Large intestine (tissue), 3 donors: ENCODE measurements at regions not wholly inside any gene's neighbourhood (a gene's known extent, or its start where the extent isn't known, plus 50 kb on each side); places are given as distances from the start of the nearest gene placed in this dataset.

Experiments
- DNase-seq, 2 donors: peaks; one replicate each; pipeline versions ENCODE4 v3.0.0 to v3.0.0-alpha.2; 2013
- H3K27ac ChIP-seq: one replicate; pipeline ENCODE4 v1.5.1; 2013; ENCODE audit warnings: low read length
- H3K27me3 ChIP-seq: 2 replicates; pipeline ENCODE4 v1.6.1; 2013; ENCODE audit warnings: low read length; ENCODE audit not compliant: control insufficient read depth, insufficient read depth
- H3K36me3 ChIP-seq: 2 replicates; pipeline ENCODE4 v1.6.1; 2013; ENCODE audit warnings: low read length; ENCODE audit not compliant: control insufficient read depth, insufficient read depth
- H3K4me1 ChIP-seq: one replicate; pipeline ENCODE4 v1.6.1; 2013; ENCODE audit warnings: low read length; ENCODE audit not compliant: control insufficient read depth, insufficient read depth
- H3K4me3 ChIP-seq: one replicate; pipeline ENCODE4 v1.5.1; 2013; ENCODE audit warnings: low read length
- H3K9me3 ChIP-seq: one replicate; pipeline ENCODE4 v1.6.1; 2013; ENCODE audit warnings: mild to moderate bottlenecking, low read depth, low read length, moderate library complexity; ENCODE audit not compliant: control insufficient read depth
- WGBS: methylation state at CpG from one replicate; pipeline ENCODE4 v1.1.5; 2013; ENCODE audit warnings: low lambda C conversion rate; ENCODE audit not compliant: insufficient coverage; 5-methylcytosine and 5-hydroxymethylcytosine counted together

DNA sequence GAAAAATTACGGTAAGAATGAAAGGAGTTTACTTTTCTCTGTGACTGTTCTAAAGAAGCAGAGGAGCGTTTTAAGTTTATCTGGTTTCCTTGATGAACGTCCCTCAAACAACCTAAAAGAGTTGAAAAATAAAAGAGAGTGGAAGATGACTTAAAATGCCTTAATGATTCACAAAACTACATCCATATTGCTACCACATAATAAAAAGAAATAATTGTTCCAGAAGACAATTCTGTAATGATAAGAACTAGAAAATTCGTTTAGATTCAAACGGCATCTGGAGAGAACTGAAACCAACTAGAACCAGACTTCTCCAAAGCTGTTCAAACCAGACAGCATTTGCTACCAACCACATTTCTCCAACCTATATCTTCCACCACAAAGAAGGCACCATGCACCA is 68.1 kb downstream of the TEKT4 start:
- Histone ChIP-seq H3K27ac (no peak overlapping the region), H3K27me3 (no peaks in the 10 kb centered on the region), H3K4me3 (no peak overlapping the region), H3K4me1 (no peaks in the 10 kb centered on the region), H3K36me3 (no peaks in the 10 kb centered on the region), H3K9me3 (no peaks in the 10 kb centered on the region)
- DNase-seq: no peak
- WGBS: 100% methylated on average over 1 of the region's 5 CpGs

- Histone ChIP-seq H3K27me3 (no peaks in the 10 kb centered on the region), H3K4me3 (no peak overlapping the region), H3K27ac (no peak overlapping the region), H3K4me1 (no peaks in the 10 kb centered on the region), H3K9me3 (no peaks in the 10 kb centered on the region), H3K36me3 (no peaks in the 10 kb centered on the region)
- WGBS: 93% methylated on average over 11 of the region's 34 CpGs
- no peak for DNase-seq
Measured at GRCh38 chr2:94947097-94948016, 76.1 kb downstream of the TEKT4 start.

DNA sequence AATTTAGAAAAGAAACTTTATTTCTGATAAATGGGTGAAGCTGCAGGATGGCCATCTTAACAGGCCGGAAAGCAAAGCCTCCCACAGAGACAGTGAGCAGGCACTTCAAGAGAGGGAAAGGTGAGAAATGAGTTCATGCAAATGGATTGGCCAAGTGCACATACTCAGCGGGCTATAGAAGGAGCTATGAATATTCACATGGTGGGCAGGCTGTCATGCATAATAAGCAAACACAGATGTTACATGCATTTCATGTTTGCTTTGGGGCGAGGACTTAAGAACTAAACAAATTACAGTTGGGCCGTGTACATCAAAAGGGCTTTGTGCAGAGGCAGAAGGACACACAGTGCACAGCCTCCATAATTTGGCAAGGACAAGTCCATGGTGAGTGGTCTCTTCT is 69.8 kb upstream of the MAL start:
- no peak for DNase-seq
- Histone ChIP-seq H3K27ac (no peak overlapping the region), H3K4me1 (no peaks in the 10 kb centered on the region), H3K27me3 (peaks cover 6% of the 10 kb centered on the region), H3K4me3 (no peak overlapping the region), H3K36me3 (no peaks in the 10 kb centered on the region), H3K9me3 (no peaks in the 10 kb centered on the region)
- WGBS: no CpG with 5 or more reads among the region's 4 CpGs

GRCh38 chr2:94956797-94957391 is 68.6 kb upstream of the MAL start:
- Histone ChIP-seq H3K36me3 (no peaks in the 10 kb centered on the region), H3K9me3 (no peaks in the 10 kb centered on the region), H3K4me3 (no peak overlapping the region), H3K4me1 (no peaks in the 10 kb centered on the region), H3K27ac (no peak overlapping the region), H3K27me3 (peaks cover 6% of the 10 kb centered on the region)
- DNase-seq: peak in 1 of 2 donors; percentile 5
- 0% methylated on average over 3 of the region's 6 CpGs for WGBS

DNA sequence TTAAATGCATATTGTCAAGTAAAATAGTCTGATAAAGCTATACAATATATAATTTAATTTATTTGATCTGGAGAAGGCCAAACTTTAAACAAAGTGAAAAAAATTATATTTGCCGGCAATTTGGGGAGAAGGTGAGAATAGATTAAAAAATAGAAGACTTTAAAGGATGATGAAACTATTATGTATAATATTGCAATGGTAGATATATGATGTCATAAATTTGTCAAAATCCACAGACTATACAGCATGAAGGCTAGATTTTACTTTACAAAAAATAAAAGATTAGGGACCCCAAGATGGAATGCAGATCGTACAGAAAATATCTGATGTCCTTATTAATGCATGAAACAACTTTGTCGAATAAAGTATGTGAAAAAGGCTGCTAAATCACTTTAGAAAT is 67.3 kb upstream of the MAL start:
- no peak overlapping the region for H3K27ac ChIP-seq
- no peaks in the 10 kb centered on the region for H3K4me1 ChIP-seq
- 90% methylated on average over 3 of the region's 3 CpGs for WGBS
- H3K36me3 ChIP-seq: no peaks in the 10 kb centered on the region
- DNase-seq: no peak
- no peak overlapping the region for H3K4me3 ChIP-seq
- H3K9me3 ChIP-seq: no peaks in the 10 kb centered on the region
- peaks cover 6% of the 10 kb centered on the region for H3K27me3 ChIP-seq

- H3K9me3 ChIP-seq: no peaks in the 10 kb centered on the region
- H3K27ac ChIP-seq: no peak overlapping the region
- no peak for DNase-seq
- no CpG with 5 or more reads among the region's 2 CpGs for WGBS
- H3K36me3 ChIP-seq: no peaks in the 10 kb centered on the region
- no peak overlapping the region for H3K4me3 ChIP-seq
- peaks cover 6% of the 10 kb centered on the region for H3K27me3 ChIP-seq
- no peaks in the 10 kb centered on the region for H3K4me1 ChIP-seq
Measured at GRCh38 chr2:94960266-94960665, 65.2 kb upstream of the MAL start.

DNA sequence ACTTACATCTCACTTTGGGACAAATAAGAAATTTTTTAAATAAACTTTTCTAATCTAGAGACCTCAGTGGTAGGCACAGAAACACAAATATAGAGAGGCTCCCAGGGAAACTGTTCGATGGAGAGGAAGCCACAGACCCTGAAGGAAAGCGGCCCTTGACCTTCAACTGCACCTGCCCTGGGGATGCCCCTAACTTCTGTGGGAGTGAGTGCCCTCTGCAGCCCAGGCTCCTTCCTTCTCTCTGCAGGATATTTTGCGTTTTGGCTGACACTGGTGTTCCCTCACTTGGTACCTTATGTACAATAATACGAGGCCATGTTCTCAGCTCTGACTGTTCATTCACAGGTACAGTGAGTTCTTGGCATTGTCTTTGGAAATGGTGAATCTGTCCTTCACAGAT is 64.8 kb upstream of the MAL start:
- no CpG with 5 or more reads among the region's 4 CpGs for WGBS
- Histone ChIP-seq H3K27me3 (peaks cover 6% of the 10 kb centered on the region), H3K27ac (no peak overlapping the region), H3K9me3 (no peaks in the 10 kb centered on the region), H3K4me1 (no peaks in the 10 kb centered on the region), H3K4me3 (no peak overlapping the region), H3K36me3 (no peaks in the 10 kb centered on the region)
- DNase-seq: no peak

DNA sequence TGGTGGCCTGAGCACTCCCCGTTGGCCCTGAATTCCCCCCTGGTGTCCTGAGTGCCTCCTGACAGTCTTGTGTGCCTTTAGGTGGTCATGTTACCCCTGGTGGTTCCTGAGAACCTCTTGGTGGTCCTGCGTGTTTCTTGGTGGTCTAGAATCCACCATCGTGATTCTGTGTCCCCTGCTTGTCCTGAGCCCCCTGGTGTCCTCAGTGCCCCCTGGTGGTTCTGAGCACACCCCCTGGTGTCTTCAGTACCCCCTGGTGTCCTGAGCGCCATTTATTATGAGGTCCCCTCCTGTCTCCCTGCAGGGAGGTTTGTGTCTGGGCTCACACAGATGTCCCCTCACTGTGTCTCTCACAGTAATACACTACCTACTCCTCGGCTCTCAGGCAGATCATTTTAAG is 61.3 kb upstream of the MAL start:
- no peaks in the 10 kb centered on the region for H3K9me3 ChIP-seq
- DNase-seq: no peak
- peaks cover 5% of the 10 kb centered on the region for H3K27me3 ChIP-seq
- 70% methylated on average over 2 of the region's 5 CpGs for WGBS
- no peaks in the 10 kb centered on the region for H3K36me3 ChIP-seq
- no peak overlapping the region for H3K4me3 ChIP-seq
- H3K27ac ChIP-seq: no peak overlapping the region
- H3K4me1 ChIP-seq: no peaks in the 10 kb centered on the region

- Histone ChIP-seq H3K36me3 (no peaks in the 10 kb centered on the region), H3K27me3 (peaks cover 5% of the 10 kb centered on the region), H3K9me3 (no peaks in the 10 kb centered on the region), H3K27ac (no peak overlapping the region), H3K4me1 (no peaks in the 10 kb centered on the region), H3K4me3 (no peak overlapping the region)
- WGBS: no CpG with 5 or more reads among the region's 1 CpG
- DNase-seq: no peak
Measured at GRCh38 chr2:94966689-94967088, 58.8 kb upstream of the MAL start.

GRCh38 chr2:94970353-94970752 is 55.2 kb upstream of the MAL start:
- DNase-seq: no peak
- Histone ChIP-seq H3K27me3 (peaks cover 5% of the 10 kb centered on the region), H3K9me3 (no peaks in the 10 kb centered on the region), H3K4me3 (no peak overlapping the region), H3K4me1 (no peaks in the 10 kb centered on the region), H3K27ac (no peak overlapping the region), H3K36me3 (no peaks in the 10 kb centered on the region)
- 0% methylated on average over 1 of the region's 4 CpGs for WGBS
